ENCODE measurements at regions not wholly inside any gene's neighbourhood (a gene's known extent, or its start where the extent isn't known, plus 50 kb on each side); places are given as distances from the start of the nearest gene placed in this dataset.
A peak's percentile ranks its signal among the peaks of the same experiment; 100 is the strongest.

DNA sequence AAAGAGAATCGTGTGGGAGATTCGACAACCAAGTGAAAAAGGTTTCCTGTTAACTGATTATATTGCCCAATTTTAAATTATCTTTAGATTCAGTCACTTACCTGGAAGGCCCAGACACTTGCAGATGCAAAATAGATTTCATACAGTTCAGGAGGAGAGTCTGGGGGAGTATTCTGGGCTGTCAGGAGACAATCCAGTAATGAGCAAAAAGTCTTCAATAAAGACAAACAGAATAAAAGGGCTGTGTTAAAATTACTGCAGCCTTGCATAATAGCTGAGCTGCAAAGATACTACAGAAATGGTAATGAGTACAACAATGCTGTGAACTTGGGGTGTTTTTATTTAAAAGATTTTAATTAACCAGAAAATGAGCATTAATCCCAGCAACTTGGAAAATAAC lies 303.6 kb downstream of the SP3 start:
- no peaks in the 10 kb centered on the region for H3K4me1 ChIP-seq
- ATAC-seq = no peak
- WGBS, 2 donors = 62 to 82% methylated on average over 2 of the region's 2 CpGs
- H3K27ac ChIP-seq = no peak overlapping the region
- H3K36me3 ChIP-seq = no peaks in the 10 kb centered on the region
- no peaks in the 10 kb centered on the region for H3K9me3 ChIP-seq
- peaks cover 0 to 18% (median 0%) of the 10 kb centered on the region in 7 donors for H3K27me3 ChIP-seq
- no peak for DNase-seq
- TF ChIP-seq, protein P1, sequence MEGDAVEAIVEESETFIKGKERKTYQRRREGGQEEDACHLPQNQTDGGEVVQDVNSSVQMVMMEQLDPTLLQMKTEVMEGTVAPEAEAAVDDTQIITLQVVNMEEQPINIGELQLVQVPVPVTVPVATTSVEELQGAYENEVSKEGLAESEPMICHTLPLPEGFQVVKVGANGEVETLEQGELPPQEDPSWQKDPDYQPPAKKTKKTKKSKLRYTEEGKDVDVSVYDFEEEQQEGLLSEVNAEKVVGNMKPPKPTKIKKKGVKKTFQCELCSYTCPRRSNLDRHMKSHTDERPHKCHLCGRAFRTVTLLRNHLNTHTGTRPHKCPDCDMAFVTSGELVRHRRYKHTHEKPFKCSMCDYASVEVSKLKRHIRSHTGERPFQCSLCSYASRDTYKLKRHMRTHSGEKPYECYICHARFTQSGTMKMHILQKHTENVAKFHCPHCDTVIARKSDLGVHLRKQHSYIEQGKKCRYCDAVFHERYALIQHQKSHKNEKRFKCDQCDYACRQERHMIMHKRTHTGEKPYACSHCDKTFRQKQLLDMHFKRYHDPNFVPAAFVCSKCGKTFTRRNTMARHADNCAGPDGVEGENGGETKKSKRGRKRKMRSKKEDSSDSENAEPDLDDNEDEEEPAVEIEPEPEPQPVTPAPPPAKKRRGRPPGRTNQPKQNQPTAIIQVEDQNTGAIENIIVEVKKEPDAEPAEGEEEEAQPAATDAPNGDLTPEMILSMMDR (IDR thresholded peaks at IDR 0.05) = no peak
- H3K4me3 ChIP-seq = no peak overlapping the region
- intact Hi-C loops (cut with DNase I) = no loop called here

DNA sequence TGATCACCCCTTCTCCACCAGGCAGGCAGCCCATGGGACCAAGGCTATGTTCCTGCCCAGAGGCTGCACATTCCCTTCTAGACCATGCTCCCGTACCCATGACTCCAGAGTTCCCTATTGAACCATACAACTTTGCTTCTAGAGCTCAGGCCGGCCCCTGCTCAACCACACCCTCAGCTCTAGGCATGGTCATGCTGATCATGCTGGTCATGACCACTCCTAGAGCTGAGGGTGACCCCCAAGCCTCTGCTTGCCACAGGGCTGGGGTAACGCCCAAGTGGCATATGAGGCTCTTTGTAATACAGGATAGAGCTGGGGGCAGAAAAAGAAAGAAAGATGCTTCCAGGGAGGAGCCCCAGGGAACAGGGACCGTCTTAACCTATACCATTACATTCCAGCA lies 301.8 kb downstream of the SP3 start:
- H3K4me1 ChIP-seq = no peaks in the 10 kb centered on the region
- WGBS, 2 donors = 86 to 92% methylated on average over 4 of the region's 4 CpGs
- intact Hi-C loops (cut with DNase I) = no loop called here
- no peak for DNase-seq
- H3K9me3 ChIP-seq = no peaks in the 10 kb centered on the region
- peak in 1 of 8 donors; percentile 35 for ATAC-seq
- H3K27me3 ChIP-seq = peaks cover 0 to 18% (median 0%) of the 10 kb centered on the region in 7 donors
- H3K27ac ChIP-seq = no peak overlapping the region
- no peak overlapping the region for H3K4me3 ChIP-seq
- TF ChIP-seq, protein P1 (IDR thresholded peaks at IDR 0.05) = no peak
- no peaks in the 10 kb centered on the region for H3K36me3 ChIP-seq

DNA sequence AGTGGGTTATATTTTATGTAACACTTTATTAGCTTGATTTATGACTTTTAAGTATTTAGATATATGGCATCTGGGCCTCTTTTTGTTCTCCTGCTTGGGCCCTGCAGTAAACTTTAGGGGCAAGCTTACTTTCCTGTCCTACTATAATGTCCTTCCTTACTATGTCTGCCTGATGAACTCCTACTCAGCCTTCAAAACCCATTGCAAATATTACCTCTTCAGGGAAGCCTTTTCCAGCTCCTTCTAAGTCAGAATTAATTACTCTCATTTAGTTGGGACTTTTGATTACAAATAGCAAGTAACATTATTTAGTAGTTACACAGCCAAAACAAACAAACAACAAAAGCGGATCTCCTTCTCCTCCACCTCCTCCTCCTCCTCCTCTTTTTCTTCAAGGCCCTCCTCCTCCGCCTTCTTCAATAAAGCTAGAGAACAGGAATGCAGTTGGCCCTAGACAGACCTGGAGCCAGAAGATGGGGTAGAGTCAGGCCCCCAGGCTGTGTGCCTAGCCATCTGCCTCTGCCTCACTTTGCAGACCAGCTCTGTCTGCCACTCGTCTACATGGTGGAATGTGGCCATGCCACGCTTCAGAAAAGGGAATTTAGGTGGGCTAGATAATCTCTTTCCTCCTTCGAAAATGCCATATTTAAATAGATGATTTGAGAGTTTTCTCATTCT lies 301.2 kb downstream of the SP3 start:
- WGBS, 2 donors = 86 to 90% methylated on average over 5 of the region's 5 CpGs
- ATAC-seq = no peak
- intact Hi-C loops (cut with DNase I) = no loop called here
- Histone ChIP-seq H3K27me3 (peaks cover 0 to 19% (median 0%) of the 10 kb centered on the region in 7 donors), H3K4me3 (no peak overlapping the region), H3K27ac (no peak overlapping the region), H3K4me1 (no peaks in the 10 kb centered on the region), H3K36me3 (no peaks in the 10 kb centered on the region), H3K9me3 (no peaks in the 10 kb centered on the region)
- TF ChIP-seq, protein P1 (IDR thresholded peaks at IDR 0.05) = no peak
- DNase-seq = no peak

DNA sequence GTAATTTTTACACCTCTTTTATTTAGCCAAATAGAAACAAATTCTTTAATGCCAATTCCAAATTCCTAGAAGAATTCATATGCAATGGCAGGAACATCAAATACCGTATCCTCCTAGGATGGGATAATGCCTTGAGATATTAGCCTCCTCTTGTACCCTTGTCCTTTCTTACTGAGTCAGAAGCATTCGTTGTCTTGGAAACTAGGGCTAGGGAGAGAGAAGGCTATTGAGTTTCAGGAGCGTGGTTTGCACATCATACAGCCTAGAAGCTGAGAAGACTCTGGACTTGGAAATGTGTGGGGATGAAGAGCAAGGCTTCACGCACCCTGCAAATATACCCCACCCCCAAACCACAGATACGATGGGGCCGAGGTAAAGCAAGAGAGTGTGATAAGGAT lies 300.7 kb downstream of the SP3 start:
- Histone ChIP-seq H3K4me1 (no peaks in the 10 kb centered on the region), H3K4me3 (no peak overlapping the region), H3K36me3 (no peaks in the 10 kb centered on the region)

More for the DNA sequence above, 300.7 kb downstream of the SP3 start:
- intact Hi-C loops (cut with DNase I) = no loop called here
- H3K27me3 ChIP-seq = peaks cover 0 to 19% (median 0%) of the 10 kb centered on the region in 7 donors
- no peak for DNase-seq
- WGBS, 2 donors = 81% methylated on average over 6 of the region's 6 CpGs
- H3K9me3 ChIP-seq = no peaks in the 10 kb centered on the region
- no peak for ATAC-seq
- H3K27ac ChIP-seq = no peak overlapping the region
- TF ChIP-seq, protein P1 (IDR thresholded peaks at IDR 0.05) = no peak

All from heart right ventricle (tissue), 16 donors.